Natural killer cell treated with Interleukin-12 subunit alpha and Interleukin-12 subunit beta and Interleukin-15 and Interleukin-18, amount 100 ng/mL, for 72 hours (primary cell): ENCODE measurements at regions not wholly inside any gene's neighbourhood (a gene's known extent, or its start where the extent isn't known, plus 50 kb on each side); places are given as distances from the start of the nearest gene placed in this dataset.

Experiments
- ATAC-seq, 2 donors: fragments of 150-1000 bp; cut with Tn5 transposase in 1 of 2; sonication (Bioruptor Pico), chemical (Tn5 transposase) in 1 of 2; 2 replicates each; pipeline ENCODE4 v1.10.0; 2021
- DNase-seq: peaks from one replicate; pipeline ENCODE4 v3.0.0; 2022; ENCODE audit warnings: low spot score
- H3K27ac Mint-ChIP-seq, 2 donors: 1 replicate in 1 of 2; 2 replicates in 1 of 2; pipeline ENCODE4 v1.8.0; 2022; ENCODE audit warnings: mixed read lengths in 2 of 2, mild to moderate bottlenecking in 1 of 2, moderate library complexity in 1 of 2
- H3K27me3 Mint-ChIP-seq, 2 donors: 1 replicate in 1 of 2; 2 replicates in 1 of 2; pipeline ENCODE4 v1.8.0; 2022; ENCODE audit warnings: mixed read lengths in 2 of 2
- H3K36me3 Mint-ChIP-seq: one replicate; pipeline ENCODE4 v1.8.0; 2022; ENCODE audit warnings: mixed read lengths
- H3K4me1 Mint-ChIP-seq, 2 donors: 1 replicate in 1 of 2; 2 replicates in 1 of 2; pipeline ENCODE4 v1.8.0; 2022; ENCODE audit warnings: low read depth in 2 of 2, mixed read lengths in 2 of 2, mild to moderate bottlenecking in 1 of 2
- H3K4me3 Mint-ChIP-seq: one replicate; pipeline ENCODE4 v1.8.0; 2022; ENCODE audit warnings: mixed read lengths
- H3K9me3 Mint-ChIP-seq: 2 replicates; pipeline ENCODE4 v1.8.0; 2022; ENCODE audit warnings: mixed read lengths

- Mint-ChIP-seq H3K36me3 (no peaks in the 10 kb centered on the region), H3K4me3 (no peak overlapping the region), H3K27me3 (no peaks in the 10 kb centered on the region), H3K4me1 (no peaks in the 10 kb centered on the region), H3K27ac (no peak overlapping the region), H3K9me3 (no peaks in the 10 kb centered on the region)
- no peak for DNase-seq
- ATAC-seq: no peak
These were observed 200.0 kb upstream of the TCF21 start for GRCh38 chr6:133688705-133689492.

- Mint-ChIP-seq H3K36me3 (no peaks in the 10 kb centered on the region), H3K4me1 (no peaks in the 10 kb centered on the region), H3K9me3 (no peaks in the 10 kb centered on the region), H3K27ac (no peak overlapping the region), H3K4me3 (no peak overlapping the region), H3K27me3 (no peaks in the 10 kb centered on the region)
- DNase-seq (no peak), ATAC-seq (no peak)
These were observed 199.1 kb upstream of the TCF21 start for GRCh38 chr6:133689863-133690262.

GRCh38 chr6:133693565-133693964 lies 195.3 kb upstream of the TCF21 start:
- DNase-seq: no peak
- no peak overlapping the region for H3K27ac Mint-ChIP-seq
- H3K9me3 Mint-ChIP-seq: peaks cover 7% of the 10 kb centered on the region
- no peaks in the 10 kb centered on the region for H3K4me1 Mint-ChIP-seq
- no peaks in the 10 kb centered on the region for H3K36me3 Mint-ChIP-seq
- no peak for ATAC-seq
- no peaks in the 10 kb centered on the region for H3K27me3 Mint-ChIP-seq
- no peak overlapping the region for H3K4me3 Mint-ChIP-seq

GRCh38 chr6:133697185-133697584 lies 191.7 kb upstream of the TCF21 start:
- H3K4me3 Mint-ChIP-seq: no peak overlapping the region
- peaks cover 0 to 4% of the 10 kb centered on the region in 2 donors for H3K27me3 Mint-ChIP-seq
- H3K9me3 Mint-ChIP-seq: peaks cover 14% of the 10 kb centered on the region
- no peaks in the 10 kb centered on the region for H3K36me3 Mint-ChIP-seq
- no peak overlapping the region for H3K27ac Mint-ChIP-seq
- DNase-seq (no peak), ATAC-seq (no peak)
- H3K4me1 Mint-ChIP-seq: peaks cover 0 to 4% of the 10 kb centered on the region in 2 donors

- Mint-ChIP-seq H3K4me3 (no peak overlapping the region), H3K36me3 (no peaks in the 10 kb centered on the region), H3K4me1 (peaks cover 0 to 4% of the 10 kb centered on the region in 2 donors), H3K27me3 (peaks cover 0 to 4% of the 10 kb centered on the region in 2 donors), H3K27ac (no peak overlapping the region), H3K9me3 (peaks cover 14% of the 10 kb centered on the region)
- no peak for ATAC-seq
- DNase-seq: no peak
These were observed 191.2 kb upstream of the TCF21 start for GRCh38 chr6:133697666-133698065.

GRCh38 chr6:133698272-133698671 lies 190.6 kb upstream of the TCF21 start:
- no peak overlapping the region for H3K4me3 Mint-ChIP-seq
- no peak for ATAC-seq
- no peak overlapping the region for H3K27ac Mint-ChIP-seq
- peaks cover 0 to 4% of the 10 kb centered on the region in 2 donors for H3K27me3 Mint-ChIP-seq
- peaks cover 0 to 4% of the 10 kb centered on the region in 2 donors for H3K4me1 Mint-ChIP-seq
- H3K36me3 Mint-ChIP-seq: no peaks in the 10 kb centered on the region
- peaks cover 14% of the 10 kb centered on the region for H3K9me3 Mint-ChIP-seq
- DNase-seq: no peak

- no peak for DNase-seq
- no peak for ATAC-seq
- Mint-ChIP-seq H3K36me3 (no peaks in the 10 kb centered on the region), H3K4me1 (peaks cover 0 to 4% of the 10 kb centered on the region in 2 donors), H3K27me3 (peaks cover 0 to 4% of the 10 kb centered on the region in 2 donors), H3K9me3 (peaks cover 14% of the 10 kb centered on the region), H3K27ac (no peak overlapping the region), H3K4me3 (no peak overlapping the region)
These were observed 189.1 kb upstream of the TCF21 start for GRCh38 chr6:133699741-133700385.

- peaks cover 0 to 4% of the 10 kb centered on the region in 2 donors for H3K27me3 Mint-ChIP-seq
- DNase-seq: no peak
- ATAC-seq: peak; percentile 24 to 43
- peaks cover 0 to 4% of the 10 kb centered on the region in 2 donors for H3K4me1 Mint-ChIP-seq
- no peaks in the 10 kb centered on the region for H3K36me3 Mint-ChIP-seq
- H3K27ac Mint-ChIP-seq: no peak overlapping the region
- H3K4me3 Mint-ChIP-seq: no peak overlapping the region
- peaks cover 7% of the 10 kb centered on the region for H3K9me3 Mint-ChIP-seq
These were observed 187.1 kb upstream of the TCF21 start for GRCh38 chr6:133701633-133702331.

- Mint-ChIP-seq H3K36me3 (no peaks in the 10 kb centered on the region), H3K27me3 (peaks cover 0 to 4% of the 10 kb centered on the region in 2 donors), H3K4me3 (no peak overlapping the region), H3K9me3 (peaks cover 4% of the 10 kb centered on the region), H3K27ac (no peak overlapping the region), H3K4me1 (peaks cover 0 to 4% of the 10 kb centered on the region in 2 donors)
- DNase-seq: no peak
- ATAC-seq: no peak
These were observed 184.5 kb upstream of the TCF21 start for GRCh38 chr6:133704371-133704770.

- no peak overlapping the region for H3K27ac Mint-ChIP-seq
- H3K4me3 Mint-ChIP-seq: no peak overlapping the region
- H3K4me1 Mint-ChIP-seq: peaks cover 0 to 4% of the 10 kb centered on the region in 2 donors
- peaks cover 4% of the 10 kb centered on the region for H3K9me3 Mint-ChIP-seq
- H3K36me3 Mint-ChIP-seq: no peaks in the 10 kb centered on the region
- DNase-seq: no peak
- no peak for ATAC-seq
- H3K27me3 Mint-ChIP-seq: peaks cover 0 to 4% of the 10 kb centered on the region in 2 donors
These were observed 183.8 kb upstream of the TCF21 start for GRCh38 chr6:133705066-133705465.

- H3K9me3 Mint-ChIP-seq: peaks cover 2% of the 10 kb centered on the region
- ATAC-seq (no peak), DNase-seq (no peak)
- H3K27ac Mint-ChIP-seq: no peak overlapping the region
- H3K27me3 Mint-ChIP-seq: peaks cover 0 to 2% of the 10 kb centered on the region in 2 donors
- H3K4me3 Mint-ChIP-seq: no peak overlapping the region
- peaks cover 0 to 4% of the 10 kb centered on the region in 2 donors for H3K4me1 Mint-ChIP-seq
- no peaks in the 10 kb centered on the region for H3K36me3 Mint-ChIP-seq
These were observed 183.2 kb upstream of the TCF21 start for GRCh38 chr6:133705731-133706130.

GRCh38 chr6:133707456-133707855 lies 181.5 kb upstream of the TCF21 start:
- no peak overlapping the region for H3K4me3 Mint-ChIP-seq
- no peak for DNase-seq

GRCh38 chr6:133710826-133711225 lies 178.1 kb upstream of the TCF21 start:
- ATAC-seq (no peak), DNase-seq (no peak)
- no peaks in the 10 kb centered on the region for H3K36me3 Mint-ChIP-seq
- H3K9me3 Mint-ChIP-seq: peaks cover 2% of the 10 kb centered on the region
- no peak overlapping the region for H3K4me3 Mint-ChIP-seq
- no peaks in the 10 kb centered on the region for H3K27me3 Mint-ChIP-seq
- H3K4me1 Mint-ChIP-seq: peaks cover 0 to 2% of the 10 kb centered on the region in 2 donors
- no peak overlapping the region for H3K27ac Mint-ChIP-seq

More at GRCh38 chr6:133707456-133707855, 181.5 kb upstream of the TCF21 start:
- no peaks in the 10 kb centered on the region for H3K4me1 Mint-ChIP-seq
- ATAC-seq: peak in 1 of 2 donors; percentile 53
- H3K27me3 Mint-ChIP-seq: no peaks in the 10 kb centered on the region
- no peak overlapping the region for H3K27ac Mint-ChIP-seq
- H3K9me3 Mint-ChIP-seq: no peaks in the 10 kb centered on the region
- no peaks in the 10 kb centered on the region for H3K36me3 Mint-ChIP-seq

- peaks cover 7% of the 10 kb centered on the region for H3K9me3 Mint-ChIP-seq
- no peak overlapping the region for H3K27ac Mint-ChIP-seq
These were observed 173.6 kb upstream of the TCF21 start for GRCh38 chr6:133715270-133715669.

More at GRCh38 chr6:133715270-133715669, 173.6 kb upstream of the TCF21 start:
- H3K36me3 Mint-ChIP-seq: no peaks in the 10 kb centered on the region
- DNase-seq (no peak), ATAC-seq (no peak)
- H3K4me3 Mint-ChIP-seq: no peak overlapping the region
- H3K4me1 Mint-ChIP-seq: peaks cover 0 to 2% of the 10 kb centered on the region in 2 donors
- H3K27me3 Mint-ChIP-seq: peaks cover 0 to 7% of the 10 kb centered on the region in 2 donors
